DMS 273 (cell line): ENCODE measurements at regions not wholly inside any gene's neighbourhood (a gene's known extent, or its start where the extent isn't known, plus 50 kb on each side); places are given as distances from the start of the nearest gene placed in this dataset.

Source experiments
- DNase-seq: peaks from one replicate; lab custom pipeline; 2025; ENCODE audit not compliant: unreplicated experiment; lab: John Stamatoyannopoulos, UW

- DNase-seq = no peak
Observed at GRCh38 chr13:24043590-24044350, 116.8 kb upstream of the SPATA13 start.

- no peak for DNase-seq
Observed at GRCh38 chr13:24045597-24045996, 114.9 kb upstream of the SPATA13 start.

GRCh38 chr13:24050292-24050711 lies 110.2 kb upstream of the SPATA13 start:
- no peak for DNase-seq

- no peak for DNase-seq
Observed at GRCh38 chr13:24050796-24051715, 109.5 kb upstream of the SPATA13 start.

- no peak for DNase-seq
Observed at GRCh38 chr13:24052547-24053518, 107.7 kb upstream of the SPATA13 start.

- DNase-seq = peak; percentile 83
Observed at GRCh38 chr13:24053519-24054251, 106.8 kb upstream of the SPATA13 start.

- DNase-seq = no peak
Observed at GRCh38 chr13:24056616-24057137, 103.8 kb upstream of the SPATA13 start.

- no peak for DNase-seq
Observed at GRCh38 chr13:24060993-24061392, 99.5 kb upstream of the SPATA13 start.

- peak; percentile 7 for DNase-seq
Observed at GRCh38 chr13:24063281-24063877, 97.1 kb upstream of the SPATA13 start.

- no peak for DNase-seq
Observed at GRCh38 chr13:24064371-24064770, 96.1 kb upstream of the SPATA13 start.

- peak; percentile 62 for DNase-seq
Observed at GRCh38 chr13:24065176-24065575, 95.3 kb upstream of the SPATA13 start.

GRCh38 chr13:24066405-24067295 lies 93.9 kb upstream of the SPATA13 start:
- peak; percentile 36 for DNase-seq

GRCh38 chr13:24068472-24068871 lies 92.0 kb upstream of the SPATA13 start:
- no peak for DNase-seq

GRCh38 chr13:24071016-24071415 lies 89.5 kb upstream of the SPATA13 start:
- DNase-seq = no peak

- DNase-seq = no peak
Observed at GRCh38 chr13:24071423-24072075, 89.0 kb upstream of the SPATA13 start.

GRCh38 chr13:24073657-24074056 lies 86.9 kb upstream of the SPATA13 start:
- DNase-seq = no peak

- DNase-seq = no peak
Observed at GRCh38 chr13:24074678-24075077, 85.8 kb upstream of the SPATA13 start.
